VCaP (cell line): ENCODE measurements at regions not wholly inside any gene's neighbourhood (a gene's known extent, or its start where the extent isn't known, plus 50 kb on each side); places are given as distances from the start of the nearest gene placed in this dataset.

Source experiments
- H3K27ac ChIP-seq: fragments of 450-650 bp; 2 replicates; pipeline ENCODE4 v1.5.1; 2017
- TF ChIP-seq, protein P1 (sequence below): fragments of 450-650 bp; conservative IDR thresholded peaks from 2 replicates; pipeline ENCODE4 v1.5.1; 2017; ENCODE audit warnings: mild to moderate bottlenecking, moderate library complexity

DNA sequence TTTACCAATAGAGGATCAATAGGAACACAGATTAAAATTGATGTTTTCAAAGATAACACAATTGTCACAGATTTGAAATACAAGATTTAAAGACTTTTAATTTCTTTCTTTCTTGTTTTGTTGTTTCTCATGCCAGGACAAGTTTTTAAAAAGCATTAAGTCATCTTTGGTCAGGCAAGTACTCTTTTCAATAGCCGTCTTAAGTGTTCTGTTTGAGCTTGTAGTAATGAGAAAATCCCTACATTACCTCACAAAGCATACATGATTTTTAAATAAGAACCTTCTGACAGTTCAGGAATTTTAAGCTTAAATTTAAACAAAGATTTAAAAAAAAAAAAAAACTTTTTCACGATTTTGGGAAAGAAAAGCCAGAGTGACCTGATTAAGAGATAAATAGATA is 216.3 kb upstream of the PRR20A start:
- H3K27ac ChIP-seq, result no peak overlapping the region
- TF ChIP-seq, protein P1, sequence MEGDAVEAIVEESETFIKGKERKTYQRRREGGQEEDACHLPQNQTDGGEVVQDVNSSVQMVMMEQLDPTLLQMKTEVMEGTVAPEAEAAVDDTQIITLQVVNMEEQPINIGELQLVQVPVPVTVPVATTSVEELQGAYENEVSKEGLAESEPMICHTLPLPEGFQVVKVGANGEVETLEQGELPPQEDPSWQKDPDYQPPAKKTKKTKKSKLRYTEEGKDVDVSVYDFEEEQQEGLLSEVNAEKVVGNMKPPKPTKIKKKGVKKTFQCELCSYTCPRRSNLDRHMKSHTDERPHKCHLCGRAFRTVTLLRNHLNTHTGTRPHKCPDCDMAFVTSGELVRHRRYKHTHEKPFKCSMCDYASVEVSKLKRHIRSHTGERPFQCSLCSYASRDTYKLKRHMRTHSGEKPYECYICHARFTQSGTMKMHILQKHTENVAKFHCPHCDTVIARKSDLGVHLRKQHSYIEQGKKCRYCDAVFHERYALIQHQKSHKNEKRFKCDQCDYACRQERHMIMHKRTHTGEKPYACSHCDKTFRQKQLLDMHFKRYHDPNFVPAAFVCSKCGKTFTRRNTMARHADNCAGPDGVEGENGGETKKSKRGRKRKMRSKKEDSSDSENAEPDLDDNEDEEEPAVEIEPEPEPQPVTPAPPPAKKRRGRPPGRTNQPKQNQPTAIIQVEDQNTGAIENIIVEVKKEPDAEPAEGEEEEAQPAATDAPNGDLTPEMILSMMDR, result no peak

GRCh38 chr13:56932104-56932503 is 208.6 kb upstream of the PRR20A start:
- no peak overlapping the region for H3K27ac ChIP-seq
- TF ChIP-seq, protein P1, result no peak

DNA sequence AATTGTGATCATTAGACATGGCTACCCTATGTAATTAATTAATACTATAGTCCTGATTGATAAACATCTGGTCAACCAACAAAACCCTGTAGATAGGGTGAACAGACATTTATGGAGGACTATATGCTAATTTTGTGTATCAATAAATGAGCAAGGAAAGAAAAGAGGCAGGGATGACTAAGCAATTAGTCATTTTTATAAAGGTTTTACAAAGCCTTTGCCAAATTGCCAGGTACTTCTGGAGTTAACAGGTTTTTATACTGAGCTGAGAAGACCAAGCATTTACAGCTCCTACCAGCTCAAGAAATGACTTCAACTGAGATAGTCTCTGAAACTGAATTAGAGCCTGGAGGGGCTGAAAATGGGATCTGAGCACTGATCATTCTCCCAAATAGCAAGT is 186.8 kb upstream of the PRR20A start:
- no peak overlapping the region for H3K27ac ChIP-seq
- TF ChIP-seq, protein P1, result no peak

- H3K27ac ChIP-seq, result no peak overlapping the region
- TF ChIP-seq, protein P1, result no peak
Measured at GRCh38 chr13:56975647-56976046, 165.1 kb upstream of the PRR20A start.

DNA sequence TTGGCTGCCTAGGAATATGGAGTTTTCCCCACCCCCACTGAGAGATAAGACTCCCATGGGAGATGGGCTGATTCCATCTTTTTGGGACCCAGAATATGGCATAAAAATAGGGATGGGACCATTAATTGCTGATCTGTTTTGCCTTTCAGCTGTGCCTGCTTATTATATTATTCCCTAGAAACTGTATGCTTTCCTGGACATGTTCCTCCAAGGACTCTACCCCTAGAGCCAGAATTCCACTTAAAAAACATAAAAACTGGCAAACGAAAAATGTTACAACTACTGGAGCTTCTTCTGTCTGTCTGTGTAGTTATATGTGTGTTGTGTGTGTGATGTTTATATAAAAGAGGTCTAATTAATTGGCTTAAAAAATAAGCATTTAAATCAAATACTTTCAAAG is 159.9 kb upstream of the PRR20A start:
- no peak overlapping the region for H3K27ac ChIP-seq
- TF ChIP-seq, protein P1, result no peak

GRCh38 chr13:56986121-56986520 is 154.6 kb upstream of the PRR20A start:
- no peak overlapping the region for H3K27ac ChIP-seq
- TF ChIP-seq, protein P1, result no peak

- no peak overlapping the region for H3K27ac ChIP-seq
- TF ChIP-seq, protein P1, result no peak
Measured at GRCh38 chr13:56988543-56988942, 152.2 kb upstream of the PRR20A start.

DNA sequence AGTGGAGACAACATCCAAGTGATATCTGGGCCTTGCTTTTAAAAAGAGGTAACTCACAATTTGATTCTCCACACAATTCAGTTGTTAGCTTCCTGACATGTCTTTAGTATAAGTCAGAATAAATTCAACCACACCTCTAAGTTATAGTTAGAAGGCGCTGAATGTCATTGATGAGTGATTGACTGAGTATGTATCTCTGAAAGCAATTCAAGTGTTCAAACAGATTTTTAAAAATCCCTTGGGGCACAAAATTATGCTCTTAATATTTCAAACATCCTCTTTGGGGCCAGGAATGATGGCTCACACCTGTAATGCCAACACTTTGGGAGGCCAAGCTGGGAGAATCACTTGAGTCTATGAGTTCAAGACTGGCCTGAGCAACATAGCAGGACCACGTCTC is 137.0 kb upstream of the PRR20A start:
- H3K27ac ChIP-seq, result no peak overlapping the region
- TF ChIP-seq, protein P1, result no peak
